ENCODE measurements at regions not wholly inside any gene's neighbourhood (a gene's known extent, or its start where the extent isn't known, plus 50 kb on each side); places are given as distances from the start of the nearest gene placed in this dataset.

GRCh38 chr6:66200390-66200789 lies 493.4 kb upstream of the EYS start:
- intact Hi-C loops (cut with micrococcal nuclease; ENCODE audit: unreplicated experiment), result no loop called here
- no peak overlapping the region for H3K9ac ChIP-seq (ENCODE audit: control insufficient read depth, insufficient read depth, low read length)
- no peaks in the 10 kb centered on the region for H3K4me1 ChIP-seq (ENCODE audit: control insufficient read depth, insufficient read depth, low read length)
- H3K9me3 ChIP-seq (replicated peaks; ENCODE audit: control insufficient read depth, insufficient read depth, low read length), result no peaks in the 10 kb centered on the region
- no peak overlapping the region for H3K4me3 ChIP-seq
- no peak overlapping the region for H3K4me2 ChIP-seq (ENCODE audit: control insufficient read depth, insufficient read depth)
- SMC1A ChIA-PET (ENCODE audit: uncharacterized antibody, unreplicated experiment), result no interaction called here
- H3K79me2 ChIP-seq (ENCODE audit: control insufficient read depth, insufficient read depth, low read length), result no peaks in the 10 kb centered on the region
- BruUV-seq (replicated peaks), result no TSS peak
- H2AFZ ChIP-seq (ENCODE audit: control insufficient read depth, low read depth, low read length), result no peak overlapping the region
- RAD21 ChIA-PET (ENCODE audit: unreplicated experiment), result no interaction called here
- CTCF ChIA-PET, result no interaction called here
- POLR2A ChIA-PET, result no interaction called here
- ATAC-seq (no peak), FAIRE-seq (no peak), DNase-seq (ENCODE audit: low read depth, low spot score) (no peak)
- H3K27ac ChIP-seq (ENCODE audit: control insufficient read depth, insufficient read depth), result no peak overlapping the region
- WGBS (ENCODE audit: insufficient coverage, insufficient replicate concordance, low lambda C conversion rate, missing lambda C conversion rate), result 0% methylated on average over 2 of the region's 2 CpGs
- TF ChIP-seq SIX5 (IDR thresholded peaks at IDR 0.05; ENCODE audit: low read depth, low read length, severe bottlenecking) (no peak), EGR1 (IDR thresholded peaks at IDR 0.05; ENCODE audit: borderline replicate concordance in 1 of 2, low read depth in 2 of 2, low read length in 2 of 2) (no peak), BCL3 (IDR thresholded peaks at IDR 0.05; ENCODE audit: borderline replicate concordance, insufficient read depth, low read depth, low read length, poor library complexity, severe bottlenecking) (no peak), E4F1 (IDR thresholded peaks at IDR 0.05; ENCODE audit: borderline replicate concordance, partially characterized antibody) (no peak), ZNF384 (IDR thresholded peaks at IDR 0.05; ENCODE audit: borderline replicate concordance, low read depth, low read length) (no peak), IRF3 (IDR thresholded peaks at IDR 0.05) (no peak), KLF5 (IDR thresholded peaks at IDR 0.05; ENCODE audit: partially characterized antibody) (no peak), NFXL1 (IDR thresholded peaks at IDR 0.05; ENCODE audit: borderline replicate concordance) (no peak), RAD21 (IDR thresholded peaks at IDR 0.05; ENCODE audit: insufficient read depth, low read depth, low read length) (no peak), MTA2 (IDR thresholded peaks at IDR 0.05; ENCODE audit: low read depth) (no peak), POLR2A (IDR thresholded peaks at IDR 0.05; ENCODE audit: low read depth, low read length) (no peak)
- H4K20me1 ChIP-seq (ENCODE audit: control insufficient read depth, insufficient read depth), result no peaks in the 10 kb centered on the region
- no peaks in the 10 kb centered on the region for H3K27me3 ChIP-seq (replicated peaks in 1 of 2; ENCODE audit: control insufficient read depth in 2 of 2, insufficient read depth in 2 of 2, low read length in 1 of 2)
- H3K36me3 ChIP-seq (ENCODE audit: control insufficient read depth in 2 of 2, insufficient read depth in 2 of 2, low read length in 1 of 2), result no peaks in the 10 kb centered on the region
- in situ Hi-C loops (cut with MboI), result no loop called here
